OCI-LY7 (cell line): ENCODE measurements at regions not wholly inside any gene's neighbourhood (a gene's known extent, or its start where the extent isn't known, plus 50 kb on each side); places are given as distances from the start of the nearest gene placed in this dataset.

ENCODE experiments used
- BruUV-seq: library from RNA; stranded (reverse); fragments of 400-500 nt; replicated peaks from 2 replicates; lab custom pipeline; 2021; lab: Mats Ljungman, UMichigan
- CTCF ChIA-PET: fragments of 300-600 bp; sonication (Branson Sonifier 250); formaldehyde crosslinking; loops from one replicate; lab custom pipeline; 2022; ENCODE audit warnings: antibody characterized with exemption; ENCODE audit not compliant: unreplicated experiment; lab: Charles Lee
- POLR2A ChIA-PET: fragments of 300-600 bp; sonication (Branson Sonifier 250); formaldehyde crosslinking; loops from one replicate; lab custom pipeline; 2022; ENCODE audit warnings: antibody characterized with exemption; lab: Charles Lee
- DNase-seq: peaks from one replicate; pipeline ENCODE4 v3.0.0-alpha.2; 2015; ENCODE audit warnings: low spot score
- H2AFZ ChIP-seq: fragments of 200-600 bp; sonication (generic), shearing (Covaris generic); 2 replicates; pipeline ENCODE4 v1.6.1; 2014; ENCODE audit warnings: mild to moderate bottlenecking, antibody characterized with exemption, low read length, moderate library complexity
- H3K27ac ChIP-seq: fragments of 200-600 bp; sonication (generic); 2 replicates; pipeline ENCODE4 v1.5.1; 2014; ENCODE audit warnings: mixed run types, low read depth, mild to moderate bottlenecking, moderate library complexity, low read length, inconsistent platforms; ENCODE audit not compliant: poor library complexity, severe bottlenecking
- H3K36me3 ChIP-seq: fragments of 200-600 bp; sonication (generic); 2 replicates; pipeline ENCODE4 v1.6.1; 2014; ENCODE audit warnings: mild to moderate bottlenecking, antibody characterized with exemption, low read length, moderate library complexity, mixed read lengths; ENCODE audit not compliant: insufficient read depth
- H3K4me1 ChIP-seq: fragments of 200-600 bp; sonication (generic); 2 replicates; pipeline ENCODE4 v1.5.1; 2014; ENCODE audit warnings: mild to moderate bottlenecking, low read length; ENCODE audit not compliant: insufficient read depth, poor library complexity, severe bottlenecking
- H3K4me2 ChIP-seq: fragments of 200-600 bp; sonication (generic); 2 replicates; pipeline ENCODE4 v1.6.1; 2014; ENCODE audit warnings: mild to moderate bottlenecking, low read length
- H3K4me3 ChIP-seq: fragments of 200-600 bp; sonication (generic); 2 replicates; pipeline ENCODE4 v1.5.1; 2014; ENCODE audit warnings: mild to moderate bottlenecking, low read depth, low read length; ENCODE audit not compliant: poor library complexity, severe bottlenecking
- H3K79me2 ChIP-seq: fragments of 200-600 bp; sonication (generic); 2 replicates; pipeline ENCODE4 v1.6.1; 2016; ENCODE audit warnings: low read depth, mild to moderate bottlenecking, low read length, moderate library complexity, mixed read lengths; ENCODE audit not compliant: insufficient read depth
- H3K9me2 ChIP-seq: fragments of 200-600 bp; sonication (generic); 2 replicates; pipeline ENCODE4 v1.6.1; 2016; ENCODE audit warnings: mild to moderate bottlenecking, low read length, mixed read lengths; ENCODE audit not compliant: insufficient read depth
- H3K9me3 ChIP-seq: fragments of 200-600 bp; sonication (generic); 2 replicates; pipeline ENCODE4 v1.6.1; 2014; ENCODE audit warnings: mild to moderate bottlenecking, mixed run types, low read length, mixed read lengths
- H4K20me1 ChIP-seq: fragments of 200-600 bp; sonication (generic); 2 replicates; pipeline ENCODE4 v1.6.1; 2014; ENCODE audit warnings: mild to moderate bottlenecking, antibody characterized with exemption, low read length, moderate library complexity, mixed read lengths; ENCODE audit not compliant: insufficient read depth
- CTCF ChIP-seq: fragments of 200-600 bp; sonication (generic); conservative IDR thresholded peaks from 2 replicates; pipeline ENCODE4 v1.5.1; 2014; ENCODE audit warnings: mild to moderate bottlenecking, antibody characterized with exemption, low read length, moderate library complexity, mixed read lengths
- EZH2phosphoT487 ChIP-seq: fragments of 200-600 bp; sonication (generic); IDR thresholded peaks from 2 replicates; pipeline ENCODE4 v1.6.1; 2018; ENCODE audit warnings: low read depth, borderline replicate concordance, mild to moderate bottlenecking, mixed run types, antibody characterized with exemption, low read length, moderate library complexity, mixed read lengths
- intact Hi-C: fragments of 100-400 bp; cut with micrococcal nuclease; formaldehyde crosslinking; loops from one replicate; pipeline ENCODE4 v1.10.0; 2022; ENCODE audit not compliant: unreplicated experiment

GRCh38 chr20:41998539-41999341 lies 380.6 kb upstream of the CHD6 start:
- DNase-seq, result no peak
- no peaks in the 10 kb centered on the region for H3K9me3 ChIP-seq
- H3K9me2 ChIP-seq, result no peaks in the 10 kb centered on the region
- H3K4me2 ChIP-seq, result no peak overlapping the region
- H3K79me2 ChIP-seq, result no peaks in the 10 kb centered on the region
- no peak overlapping the region for H3K27ac ChIP-seq
- no peak overlapping the region for H3K4me3 ChIP-seq
- CTCF ChIA-PET, result no interaction called here
- POLR2A ChIA-PET, result no interaction called here
- TF ChIP-seq EZH2phosphoT487, result no peak
- no peak for TF ChIP-seq CTCF
- H4K20me1 ChIP-seq, result no peaks in the 10 kb centered on the region
- no TSS peak for BruUV-seq
- no peak overlapping the region for H2AFZ ChIP-seq
- H3K36me3 ChIP-seq, result no peaks in the 10 kb centered on the region
- no peaks in the 10 kb centered on the region for H3K4me1 ChIP-seq
- intact Hi-C loops, result no loop called here

GRCh38 chr20:41996951-41997350 lies 378.8 kb upstream of the CHD6 start:
- H2AFZ ChIP-seq, result no peak overlapping the region
- TF ChIP-seq CTCF (no peak), EZH2phosphoT487 (no peak)
- no peak overlapping the region for H3K4me2 ChIP-seq
- no peaks in the 10 kb centered on the region for H4K20me1 ChIP-seq
- H3K4me1 ChIP-seq, result no peaks in the 10 kb centered on the region
- no peak for DNase-seq
- ChIA-PET CTCF (no interaction called here), POLR2A (no interaction called here)
- intact Hi-C loops, result no loop called here
- H3K36me3 ChIP-seq, result no peaks in the 10 kb centered on the region
- H3K4me3 ChIP-seq, result no peak overlapping the region
- no peaks in the 10 kb centered on the region for H3K9me2 ChIP-seq
- H3K9me3 ChIP-seq, result no peaks in the 10 kb centered on the region
- no peak overlapping the region for H3K27ac ChIP-seq
- no peaks in the 10 kb centered on the region for H3K79me2 ChIP-seq
- no TSS peak for BruUV-seq

- Histone ChIP-seq H3K9me2 (no peaks in the 10 kb centered on the region), H3K4me1 (no peaks in the 10 kb centered on the region), H3K4me3 (no peak overlapping the region), H3K4me2 (no peak overlapping the region), H3K36me3 (no peaks in the 10 kb centered on the region), H2AFZ (no peak overlapping the region), H3K27ac (no peak overlapping the region), H3K79me2 (no peaks in the 10 kb centered on the region), H4K20me1 (no peaks in the 10 kb centered on the region), H3K9me3 (no peaks in the 10 kb centered on the region)
- ChIA-PET POLR2A (no interaction called here), CTCF (no interaction called here)
- no peak for DNase-seq
- BruUV-seq, result no TSS peak
- no peak for TF ChIP-seq CTCF
- no peak for TF ChIP-seq EZH2phosphoT487
- intact Hi-C loops, result no loop called here
These were observed 374.3 kb upstream of the CHD6 start for GRCh38 chr20:41992481-41992880.
